WTC11 (cell line): ENCODE measurements at regions not wholly inside any gene's neighbourhood (a gene's known extent, or its start where the extent isn't known, plus 50 kb on each side); places are given as distances from the start of the nearest gene placed in this dataset.

ENCODE experiments used
- ATAC-seq: fragments of 200-7000 bp; cut with Tn5 transposase; 2 replicates; pipeline ENCODE4 v1.10.0; 2021; ENCODE audit warnings: mild to moderate bottlenecking, moderate library complexity
- CTCF ChIA-PET: fragments of 300-600 bp; sonication (Branson Sonifier 250); formaldehyde crosslinking; loops from one replicate; lab custom pipeline; 2021; ENCODE audit warnings: antibody characterized with exemption; lab: Charles Lee
- POLR2A ChIA-PET: fragments of 350-600 bp; sonication (Branson Sonifier 250); formaldehyde crosslinking; loops from one replicate; lab custom pipeline; 2021; ENCODE audit warnings: antibody characterized with exemption; lab: Charles Lee
- DNase-seq: peaks from one replicate; pipeline ENCODE4 v3.0.0; 2021; ENCODE audit warnings: low spot score
- H3K27ac Mint-ChIP-seq: 2 replicates; pipeline ENCODE4 v1.8.0; 2021; ENCODE audit warnings: mixed read lengths
- H3K27me3 Mint-ChIP-seq: 2 replicates; pipeline ENCODE4 v1.8.0; 2021; ENCODE audit warnings: low read depth, mild to moderate bottlenecking, moderate library complexity, mixed read lengths
- H3K36me3 Mint-ChIP-seq: 2 replicates; pipeline ENCODE4 v1.8.0; 2021; ENCODE audit warnings: mixed read lengths
- H3K4me1 Mint-ChIP-seq: 2 replicates; pipeline ENCODE4 v1.8.0; 2022; ENCODE audit warnings: mixed read lengths
- H3K4me3 Mint-ChIP-seq: 2 replicates; pipeline ENCODE4 v1.8.0; 2021; ENCODE audit warnings: mild to moderate bottlenecking, moderate library complexity, mixed read lengths
- H3K9me3 Mint-ChIP-seq: 2 replicates; pipeline ENCODE4 v1.8.0; 2021; ENCODE audit warnings: mixed read lengths
- AR ChIP-seq: fragments of 250-450 bp; sonication (Bioruptor Pico); IDR thresholded peaks from 2 replicates; pipeline ENCODE4 v1.9.0; 2021; ENCODE audit warnings: mild to moderate bottlenecking
- ARID4B ChIP-seq: sonication (generic); formaldehyde crosslinking; IDR thresholded peaks from 2 replicates; pipeline ENCODE4 v1.8.0; 2023; ENCODE audit warnings: missing genetic modification reagents, mild to moderate bottlenecking, borderline replicate concordance
- ATF2 ChIP-seq: sonication (generic); formaldehyde crosslinking; IDR thresholded peaks from 2 replicates; pipeline ENCODE4 v1.8.1; 2022; ENCODE audit warnings: low read depth, missing genetic modification reagents, borderline replicate concordance
- CREM ChIP-seq: sonication (generic); formaldehyde crosslinking; IDR thresholded peaks from 2 replicates; pipeline ENCODE4 v1.8.1; 2022; ENCODE audit warnings: mild to moderate bottlenecking, missing genetic modification reagents, moderate library complexity
- ELF4 ChIP-seq: sonication (generic); formaldehyde crosslinking; IDR thresholded peaks from 2 replicates; pipeline ENCODE4 v1.8.1; 2022; ENCODE audit warnings: low read depth, mild to moderate bottlenecking, moderate library complexity, missing genetic modification reagents
- EMX1 ChIP-seq: fragments of 250-450 bp; sonication (Bioruptor Pico); IDR thresholded peaks from 2 replicates; pipeline ENCODE4 v1.8.0; 2021; ENCODE audit warnings: mild to moderate bottlenecking
- FOXJ3 ChIP-seq: sonication (generic); formaldehyde crosslinking; IDR thresholded peaks from 2 replicates; pipeline ENCODE4 v1.9.0; 2021; ENCODE audit warnings: missing genetic modification reagents, mild to moderate bottlenecking, borderline replicate concordance
- FOXK1 ChIP-seq: sonication (generic); formaldehyde crosslinking; IDR thresholded peaks from 2 replicates; pipeline ENCODE4 v1.8.0; 2022; ENCODE audit warnings: mild to moderate bottlenecking, moderate library complexity, missing genetic modification reagents
- GABPB1 ChIP-seq: sonication (generic); formaldehyde crosslinking; IDR thresholded peaks from 2 replicates; pipeline ENCODE4 v1.8.1; 2023; ENCODE audit warnings: mild to moderate bottlenecking, missing genetic modification reagents
- HMGXB4 ChIP-seq: sonication (generic); formaldehyde crosslinking; IDR thresholded peaks from 2 replicates; pipeline ENCODE4 v1.8.1; 2023; ENCODE audit warnings: mild to moderate bottlenecking, moderate library complexity, missing genetic modification reagents
- MLX ChIP-seq: sonication (generic); formaldehyde crosslinking; IDR thresholded peaks from 2 replicates; pipeline ENCODE4 v1.8.1; 2023; ENCODE audit warnings: mild to moderate bottlenecking, missing genetic modification reagents, moderate library complexity
- NR1H2 ChIP-seq: sonication (generic); formaldehyde crosslinking; IDR thresholded peaks from 2 replicates; pipeline ENCODE4 v1.9.0; 2021; ENCODE audit warnings: mild to moderate bottlenecking, moderate library complexity, missing genetic modification reagents
- NR3C1 ChIP-seq: sonication (generic); formaldehyde crosslinking; conservative IDR thresholded peaks from 2 replicates; pipeline ENCODE4 v1.8.1; 2023; ENCODE audit warnings: low read depth, mild to moderate bottlenecking, missing genetic modification reagents
- PREB ChIP-seq: sonication (generic); formaldehyde crosslinking; IDR thresholded peaks from 2 replicates; pipeline ENCODE4 v1.8.1; 2022; ENCODE audit warnings: mild to moderate bottlenecking, missing genetic modification reagents, moderate library complexity, borderline replicate concordance
- SP1 ChIP-seq: sonication (generic); formaldehyde crosslinking; conservative IDR thresholded peaks from 2 replicates; pipeline ENCODE4 v1.8.1; 2022; ENCODE audit warnings: missing genetic modification reagents
- TEAD1 ChIP-seq: sonication (generic); formaldehyde crosslinking; IDR thresholded peaks from 2 replicates; pipeline ENCODE4 v1.8.0; 2022; ENCODE audit warnings: mild to moderate bottlenecking, missing genetic modification reagents
- TEAD4 ChIP-seq: sonication (generic); formaldehyde crosslinking; IDR thresholded peaks from 2 replicates; pipeline ENCODE4 v1.8.0; 2022; ENCODE audit warnings: mild to moderate bottlenecking, missing genetic modification reagents
- ZBTB21 ChIP-seq: sonication (generic); formaldehyde crosslinking; IDR thresholded peaks from 2 replicates; pipeline ENCODE4 v1.8.1; 2023; ENCODE audit warnings: mild to moderate bottlenecking, missing genetic modification reagents, borderline replicate concordance
- ZBTB43 ChIP-seq: sonication (generic); formaldehyde crosslinking; IDR thresholded peaks from 2 replicates; pipeline ENCODE4 v1.8.1; 2023; ENCODE audit warnings: mild to moderate bottlenecking, missing genetic modification reagents
- ZNF138 ChIP-seq: sonication (generic); formaldehyde crosslinking; conservative IDR thresholded peaks from 2 replicates; pipeline ENCODE4 v1.8.1; 2022; ENCODE audit warnings: mild to moderate bottlenecking, moderate library complexity, missing genetic modification reagents
- ZNF317 ChIP-seq: sonication (generic); formaldehyde crosslinking; IDR thresholded peaks from 2 replicates; pipeline ENCODE4 v1.8.1; 2023; ENCODE audit warnings: low read depth, mild to moderate bottlenecking, moderate library complexity, missing genetic modification reagents, borderline replicate concordance

GRCh38 chr2:12456293-12457106, 260.2 kb upstream of the TRIB2 start:
- ATAC-seq, result peak; percentile 71
- no peak overlapping the region for H3K27ac Mint-ChIP-seq
- TF ChIP-seq ARID4B (CRISPR knock-in tag), result no peak
- TF ChIP-seq FOXK1 (CRISPR knock-in tag), result no peak
- TF ChIP-seq ZBTB21 (CRISPR knock-in tag), result no peak
- TF ChIP-seq GABPB1 (CRISPR knock-in tag), result peak; percentile 99
- no peak for TF ChIP-seq NR1H2 (CRISPR knock-in tag)
- no peak for TF ChIP-seq TEAD1
- TF ChIP-seq AR (CRISPR knock-in tag), result no peak
- TF ChIP-seq NR3C1 (CRISPR knock-in tag), result no peak
- no peak overlapping the region for H3K4me3 Mint-ChIP-seq
- POLR2A ChIA-PET, result no interaction called here
- H3K36me3 Mint-ChIP-seq, result no peaks in the 10 kb centered on the region
- H3K27me3 Mint-ChIP-seq, result no peaks in the 10 kb centered on the region
- CTCF ChIA-PET, result interaction anchor here (1.2 kb wide), 1 partner anchor 261 kb away, joined by 3 read pairs; the partner anchor contains the start of gene TRIB2
- peak; percentile 20 for DNase-seq
- H3K4me1 Mint-ChIP-seq, result peaks cover 9% of the 10 kb centered on the region
- peaks cover 7% of the 10 kb centered on the region for H3K9me3 Mint-ChIP-seq

- ATAC-seq (no peak), DNase-seq (no peak)
- H3K36me3 Mint-ChIP-seq, result no peaks in the 10 kb centered on the region
- ChIA-PET POLR2A (no interaction called here), CTCF (no interaction called here)
- peaks cover 12% of the 10 kb centered on the region for H3K9me3 Mint-ChIP-seq
- peaks cover 9% of the 10 kb centered on the region for H3K4me1 Mint-ChIP-seq
- no peaks in the 10 kb centered on the region for H3K27me3 Mint-ChIP-seq
- H3K27ac Mint-ChIP-seq, result no peak overlapping the region
- no peak overlapping the region for H3K4me3 Mint-ChIP-seq
- no peak for TF ChIP-seq SP1 (CRISPR knock-in tag)
- no peak for TF ChIP-seq MLX (CRISPR knock-in tag)
- TF ChIP-seq CREM, result no peak
- TF ChIP-seq ELF4 (CRISPR knock-in tag), result no peak
- no peak for TF ChIP-seq ZNF138 (CRISPR knock-in tag)
- no peak for TF ChIP-seq EMX1 (CRISPR knock-in tag)
- no peak for TF ChIP-seq FOXJ3 (CRISPR knock-in tag)
- no peak for TF ChIP-seq TEAD4
- no peak for TF ChIP-seq ZNF317 (CRISPR knock-in tag)
- TF ChIP-seq HMGXB4 (CRISPR knock-in tag), result no peak
- TF ChIP-seq ATF2 (CRISPR knock-in tag), result no peak
- TF ChIP-seq PREB (CRISPR knock-in tag), result no peak
- TF ChIP-seq ZBTB43 (CRISPR knock-in tag), result no peak
Measured at GRCh38 chr2:12457831-12458230, 258.9 kb upstream of the TRIB2 start.
